ENCODE measurements at regions not wholly inside any gene's neighbourhood (a gene's known extent, or its start where the extent isn't known, plus 50 kb on each side); places are given as distances from the start of the nearest gene placed in this dataset.

- no peak overlapping the region for H3K27ac Mint-ChIP-seq
- intact Hi-C loops (cut with micrococcal nuclease) = no loop called here
- H3K9me3 Mint-ChIP-seq = no peaks in the 10 kb centered on the region
- no peaks in the 10 kb centered on the region for H3K36me3 Mint-ChIP-seq (ENCODE audit: low read depth)
- H3K27me3 Mint-ChIP-seq = no peaks in the 10 kb centered on the region
- POLR2A ChIA-PET = no interaction called here
- H3K4me1 Mint-ChIP-seq (ENCODE audit: low read depth) = no peaks in the 10 kb centered on the region
- DNase-seq (no peak), ATAC-seq (no peak)
- no peak for TF ChIP-seq CTCF (IDR thresholded peaks at IDR 0.05)
- H3K4me3 Mint-ChIP-seq = no peak overlapping the region
- CTCF ChIA-PET = no interaction called here
Observed at GRCh38 chr9:81874931-81875330, 53.3 kb upstream of the SPATA31D4 start.

- Mint-ChIP-seq H3K9me3 (no peaks in the 10 kb centered on the region), H3K36me3 (ENCODE audit: low read depth) (no peaks in the 10 kb centered on the region), H3K27me3 (no peaks in the 10 kb centered on the region), H3K27ac (no peak overlapping the region), H3K4me1 (ENCODE audit: low read depth) (no peaks in the 10 kb centered on the region), H3K4me3 (no peak overlapping the region)
- ChIA-PET POLR2A (no interaction called here), CTCF (no interaction called here)
- intact Hi-C loops (cut with micrococcal nuclease) = no loop called here
- ATAC-seq = no peak
- TF ChIP-seq CTCF (IDR thresholded peaks at IDR 0.05) = no peak
- no peak for DNase-seq
Observed at GRCh38 chr9:81877047-81877446, 51.2 kb upstream of the SPATA31D4 start.
